ENCODE measurements at regions not wholly inside any gene's neighbourhood (a gene's known extent, or its start where the extent isn't known, plus 50 kb on each side); places are given as distances from the start of the nearest gene placed in this dataset.

- no peak overlapping the region for H3K4me3 ChIP-seq (ENCODE audit: control insufficient read depth, low read depth, low read length)
- TF ChIP-seq CTCF (IDR thresholded peaks at IDR 0.05; ENCODE audit: control insufficient read depth, insufficient read depth, low read depth, low read length, missing control alignments): no peak
- no peak for DNase-seq (ENCODE audit: low read depth)
Observed at GRCh38 chr16:65457084-65457483, 335.2 kb upstream of the CDH11 start.

GRCh38 chr16:65455761-65456160 is 333.9 kb upstream of the CDH11 start:
- H3K4me3 ChIP-seq (ENCODE audit: control insufficient read depth, low read depth, low read length): no peak overlapping the region
- TF ChIP-seq CTCF (IDR thresholded peaks at IDR 0.05; ENCODE audit: control insufficient read depth, insufficient read depth, low read depth, low read length, missing control alignments): no peak
- DNase-seq (ENCODE audit: low read depth): no peak

- no peak overlapping the region for H3K4me3 ChIP-seq (ENCODE audit: control insufficient read depth, low read depth, low read length)
- TF ChIP-seq CTCF (IDR thresholded peaks at IDR 0.05; ENCODE audit: control insufficient read depth, insufficient read depth, low read depth, low read length, missing control alignments): no peak
- DNase-seq (ENCODE audit: low read depth): no peak
Observed at GRCh38 chr16:65453646-65454045, 331.8 kb upstream of the CDH11 start.

GRCh38 chr16:65449526-65449925 is 327.7 kb upstream of the CDH11 start:
- no peak for TF ChIP-seq CTCF (IDR thresholded peaks at IDR 0.05; ENCODE audit: control insufficient read depth, insufficient read depth, low read depth, low read length, missing control alignments)
- no peak for DNase-seq (ENCODE audit: low read depth)
- H3K4me3 ChIP-seq (ENCODE audit: control insufficient read depth, low read depth, low read length): no peak overlapping the region

GRCh38 chr16:65446427-65446826 is 324.6 kb upstream of the CDH11 start:
- TF ChIP-seq CTCF (IDR thresholded peaks at IDR 0.05; ENCODE audit: control insufficient read depth, insufficient read depth, low read depth, low read length, missing control alignments): no peak
- H3K4me3 ChIP-seq (ENCODE audit: control insufficient read depth, low read depth, low read length): no peak overlapping the region
- DNase-seq (ENCODE audit: low read depth): no peak

- TF ChIP-seq CTCF (IDR thresholded peaks at IDR 0.05; ENCODE audit: control insufficient read depth, insufficient read depth, low read depth, low read length, missing control alignments): no peak
- no peak overlapping the region for H3K4me3 ChIP-seq (ENCODE audit: control insufficient read depth, low read depth, low read length)
- DNase-seq (ENCODE audit: low read depth): no peak
Observed at GRCh38 chr16:65445313-65446260, 323.7 kb upstream of the CDH11 start.

All from AG09309 (cell line).